Uterus (tissue), 3 donors: ENCODE measurements at regions not wholly inside any gene's neighbourhood (a gene's known extent, or its start where the extent isn't known, plus 50 kb on each side); places are given as distances from the start of the nearest gene placed in this dataset.

Experiments used
- DNase-seq, 2 donors: peaks; one replicate each; pipeline ENCODE4 v3.0.0-alpha.2; 2019 to 2020
- H3K27ac ChIP-seq, 2 donors: fragments of 200-600 bp; sonication (generic); 1 replicate in 1 of 2; 2 replicates in 1 of 2; pipeline ENCODE4 v1.5.1; 2016 to 2018
- H3K27me3 ChIP-seq, 2 donors: fragments of 200-600 bp; sonication (generic); one replicate each; pipeline ENCODE4 v1.5.1; 2018 to 2019; ENCODE audit warnings: control low read depth in 1 of 2
- H3K36me3 ChIP-seq, 2 donors: fragments of 200-600 bp; sonication (generic); one replicate each; pipeline ENCODE4 v1.5.1; 2019; ENCODE audit warnings: control low read depth in 1 of 2
- H3K4me1 ChIP-seq, 2 donors: fragments of 200-600 bp; sonication (generic); one replicate each; pipeline ENCODE4 v1.5.1; 2018 to 2019; ENCODE audit warnings: control low read depth in 1 of 2
- H3K4me3 ChIP-seq, 2 donors: fragments of 200-600 bp; sonication (generic); 1 replicate in 1 of 2; 2 replicates in 1 of 2; pipeline ENCODE4 v1.5.1; 2018 to 2019; ENCODE audit warnings: mild to moderate bottlenecking in 1 of 2
- H3K9me3 ChIP-seq, 2 donors: fragments of 200-600 bp; sonication (generic); one replicate each; pipeline ENCODE4 v1.5.1; 2019; ENCODE audit warnings: control low read depth in 1 of 2
- CTCF ChIP-seq, 4 experiments: fragments of 200-600 bp in 2 of 4; fragments of 450-650 bp in 2 of 4; sonication (generic) in 2 of 4; IDR thresholded peaks; one replicate each; pipeline ENCODE4 v1.5.1; 2016 to 2019; ENCODE audit warnings: antibody characterized with exemption in 4 of 4, mild to moderate bottlenecking in 2 of 4, moderate library complexity in 1 of 4
- POLR2A ChIP-seq, 2 donors: fragments of 450-650 bp; IDR thresholded peaks; one replicate each; pipeline ENCODE4 v1.6.1; 2016; ENCODE audit warnings: antibody characterized with exemption in 2 of 2, mild to moderate bottlenecking in 1 of 2, moderate library complexity in 1 of 2
- intact Hi-C: fragments of 100-400 bp; cut with DNase I; formaldehyde crosslinking; loops from one replicate; pipeline ENCODE4 v1.15.1; 2023; ENCODE audit warnings: low total_unique reads
- donor health status: DM: yes; HTN: yes; CAD: no.

DNA sequence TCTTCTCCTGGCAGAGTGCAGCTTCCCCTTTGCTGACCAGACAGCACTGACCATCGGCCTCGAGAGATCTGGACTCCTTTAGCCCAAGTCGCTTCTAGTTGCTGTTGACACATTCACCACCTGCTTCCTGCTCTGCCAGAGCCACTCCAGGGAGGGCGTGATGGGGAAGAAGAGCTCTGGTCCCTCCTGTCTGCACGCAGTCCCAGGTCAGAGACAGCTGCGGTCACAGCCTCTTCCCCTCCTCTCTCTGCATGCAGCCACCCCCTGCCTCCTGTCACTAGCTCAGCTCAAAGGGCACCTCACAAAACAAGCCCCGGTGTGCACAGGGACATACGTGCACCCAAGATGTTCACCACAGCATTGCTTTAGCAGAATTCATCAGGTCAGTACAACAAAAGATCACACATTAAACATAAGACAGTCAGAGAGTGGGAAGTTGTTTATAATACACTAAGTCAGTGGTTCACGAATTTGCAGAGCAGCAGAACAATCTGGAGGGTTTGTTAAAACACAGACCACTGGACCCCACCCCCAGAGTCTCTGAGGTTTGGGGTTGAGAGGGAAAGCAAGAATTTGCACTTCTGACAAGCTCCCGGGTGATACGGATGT is 132.9 kb downstream of the SYF2 start:
- H3K27ac ChIP-seq = no peak overlapping the region
- H3K36me3 ChIP-seq = no peaks in the 10 kb centered on the region
- DNase-seq = no peak
- TF ChIP-seq CTCF (IDR thresholded peaks at IDR 0.05) = no peak
- TF ChIP-seq POLR2A (IDR thresholded peaks at IDR 0.05) = no peak
- intact Hi-C loops = no loop called here
- H3K9me3 ChIP-seq = no peaks in the 10 kb centered on the region
- no peak overlapping the region for H3K4me3 ChIP-seq
- H3K4me1 ChIP-seq = no peaks in the 10 kb centered on the region
- H3K27me3 ChIP-seq = no peaks in the 10 kb centered on the region

- no peaks in the 10 kb centered on the region for H3K9me3 ChIP-seq
- TF ChIP-seq POLR2A (IDR thresholded peaks at IDR 0.05) = no peak
- no peak for TF ChIP-seq CTCF (IDR thresholded peaks at IDR 0.05)
- no peaks in the 10 kb centered on the region for H3K27me3 ChIP-seq
- H3K4me1 ChIP-seq = no peaks in the 10 kb centered on the region
- no peaks in the 10 kb centered on the region for H3K36me3 ChIP-seq
- no peak overlapping the region for H3K4me3 ChIP-seq
- intact Hi-C loops = no loop called here
- H3K27ac ChIP-seq = no peak overlapping the region
- DNase-seq = no peak
These were observed 133.6 kb downstream of the SYF2 start for GRCh38 chr1:25098717-25099116.

DNA sequence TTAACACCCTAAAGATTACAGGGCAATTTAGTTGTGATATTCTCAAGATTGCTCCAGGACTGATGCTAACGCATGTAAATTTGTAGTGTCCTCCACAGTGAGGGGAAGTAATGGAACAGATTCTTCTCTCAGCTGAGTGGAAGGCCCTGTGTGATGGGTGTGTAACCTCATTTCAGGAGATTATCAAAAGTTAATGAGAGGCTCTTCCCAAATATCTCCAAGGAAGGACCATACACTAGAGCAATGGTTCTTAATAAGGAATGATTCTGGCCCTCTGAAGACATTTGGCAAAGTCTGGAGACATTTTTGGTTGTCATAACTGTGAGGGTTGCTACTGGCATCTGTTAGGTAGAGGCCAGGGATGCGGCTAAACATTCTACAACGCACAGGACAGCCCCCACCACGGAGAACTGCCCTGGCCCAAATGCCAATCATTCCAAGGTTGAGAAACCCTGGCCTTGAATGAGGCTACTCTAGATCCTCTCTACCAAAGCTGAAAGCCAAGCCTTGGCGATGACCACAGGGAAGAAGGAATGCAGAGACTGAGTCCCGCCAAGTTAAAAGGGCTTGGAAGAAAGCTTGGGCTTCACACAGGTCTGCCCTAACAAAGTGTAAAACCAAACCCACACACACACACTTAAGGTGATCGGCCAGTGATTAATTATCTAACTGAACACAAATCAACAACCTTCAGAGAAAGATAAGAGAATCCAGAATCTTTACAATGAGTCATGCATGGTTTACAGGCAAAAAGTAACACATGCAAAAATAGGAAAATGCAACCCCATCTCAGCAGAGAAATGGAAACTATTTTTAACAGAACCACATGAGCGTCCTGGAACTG is 135.8 kb downstream of the SYF2 start:
- no peak for DNase-seq
- no peak for TF ChIP-seq CTCF (IDR thresholded peaks at IDR 0.05)
- no peak for TF ChIP-seq POLR2A (IDR thresholded peaks at IDR 0.05)
- Histone ChIP-seq H3K27me3 (no peaks in the 10 kb centered on the region), H3K4me1 (no peaks in the 10 kb centered on the region), H3K27ac (no peak overlapping the region), H3K4me3 (no peak overlapping the region), H3K36me3 (no peaks in the 10 kb centered on the region), H3K9me3 (no peaks in the 10 kb centered on the region)
- intact Hi-C loops = no loop called here

DNA sequence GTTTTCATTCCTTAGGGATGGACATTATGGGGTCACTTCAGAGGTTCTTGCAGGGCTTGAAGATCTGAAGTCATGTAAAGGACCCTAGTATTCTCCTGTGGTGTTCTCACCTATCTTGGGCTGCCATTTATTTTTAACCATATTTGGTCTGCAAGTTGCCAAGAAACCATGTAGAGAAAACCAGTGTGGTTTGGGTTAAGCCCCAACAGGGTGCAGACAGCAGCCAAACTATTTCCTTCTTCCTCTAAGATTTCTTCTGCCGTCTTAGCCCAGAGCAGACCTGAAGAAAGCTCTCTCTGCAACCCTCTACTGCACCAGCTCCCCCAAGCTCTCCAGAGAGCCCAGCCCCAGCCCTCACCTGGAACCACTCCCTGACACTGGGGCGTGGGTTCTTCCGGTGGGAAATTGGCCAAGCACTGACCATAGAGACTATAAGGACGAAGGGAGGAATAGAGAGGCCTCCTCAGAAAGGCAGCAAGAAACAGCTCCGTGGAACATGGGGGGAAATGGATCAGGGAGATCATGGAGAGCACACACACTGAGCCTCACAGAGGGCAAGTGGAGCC is 136.6 kb downstream of the SYF2 start:
- Histone ChIP-seq H3K9me3 (no peaks in the 10 kb centered on the region), H3K27me3 (no peaks in the 10 kb centered on the region), H3K27ac (no peak overlapping the region), H3K4me1 (no peaks in the 10 kb centered on the region), H3K4me3 (no peak overlapping the region), H3K36me3 (no peaks in the 10 kb centered on the region)
- DNase-seq = no peak
- intact Hi-C loops = no loop called here
- no peak for TF ChIP-seq CTCF (IDR thresholded peaks at IDR 0.05)
- no peak for TF ChIP-seq POLR2A (IDR thresholded peaks at IDR 0.05)

- no peak for TF ChIP-seq POLR2A (IDR thresholded peaks at IDR 0.05)
- no peak for TF ChIP-seq CTCF (IDR thresholded peaks at IDR 0.05)
- Histone ChIP-seq H3K9me3 (no peaks in the 10 kb centered on the region), H3K36me3 (no peaks in the 10 kb centered on the region), H3K27me3 (no peaks in the 10 kb centered on the region), H3K27ac (no peak overlapping the region), H3K4me1 (no peaks in the 10 kb centered on the region), H3K4me3 (no peak overlapping the region)
- DNase-seq = no peak
- intact Hi-C loops = no loop called here
These were observed 137.3 kb downstream of the SYF2 start for GRCh38 chr1:25094995-25095394.
